ENCODE measurements at regions not wholly inside any gene's neighbourhood (a gene's known extent, or its start where the extent isn't known, plus 50 kb on each side); places are given as distances from the start of the nearest gene placed in this dataset.
"Not testable (repeated sequence)": the region's sequence is repeated elsewhere in the genome, so short reads cannot be mapped to it uniquely, and the experiment has no call there.

DNA sequence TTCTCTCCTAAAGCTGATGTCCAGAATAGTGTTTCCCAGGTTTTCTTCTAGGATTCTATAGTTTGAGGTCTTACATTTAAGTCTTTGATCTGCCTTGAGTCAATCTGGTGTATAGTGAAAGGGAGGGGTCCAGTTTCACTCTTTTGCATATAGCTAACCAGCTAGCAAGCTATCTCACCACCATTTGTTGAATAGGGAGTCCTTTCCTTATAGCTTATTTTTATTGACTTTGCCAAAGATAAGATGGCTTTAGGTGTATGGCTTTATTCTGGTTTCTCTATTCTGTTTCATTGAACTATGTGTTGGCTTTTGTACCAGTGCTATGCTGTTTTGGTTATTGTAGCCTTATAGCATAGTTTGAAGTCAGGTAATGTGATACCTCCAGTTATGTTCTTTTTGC is 1386.1 kb downstream of the SLITRK5 start:
- Mint-ChIP-seq H3K27me3 (no peaks in the 10 kb centered on the region), H3K27ac (no peak overlapping the region), H3K9me3 (peaks cover 8% of the 10 kb centered on the region), H3K4me3 (no peak overlapping the region), H3K36me3 (ENCODE audit: low read depth) (no peaks in the 10 kb centered on the region), H3K4me1 (no peaks in the 10 kb centered on the region)
- CTCF ChIA-PET, result no interaction called here
- POLR2A ChIA-PET, result no interaction called here
- no peak for DNase-seq

DNA sequence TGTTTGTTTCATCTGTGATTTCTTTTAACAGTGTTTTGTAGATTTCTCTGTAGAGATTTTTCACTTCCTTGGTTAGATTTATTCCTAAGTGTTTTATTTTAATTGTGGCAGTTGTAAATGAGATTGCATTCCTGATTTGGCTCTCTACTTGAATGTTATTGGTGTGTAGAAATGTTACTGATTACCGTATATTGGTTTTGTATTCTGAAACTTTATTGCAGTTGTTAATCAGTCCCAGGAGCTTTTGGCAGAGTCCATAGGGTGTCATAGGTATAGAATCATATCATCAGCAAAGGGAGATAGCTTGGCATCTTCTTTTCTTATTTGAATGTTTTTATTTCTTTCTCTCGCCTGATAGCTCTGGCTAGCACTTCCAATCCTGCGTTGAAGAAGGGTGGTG is 1386.7 kb downstream of the SLITRK5 start:
- DNase-seq, result no peak
- H3K27ac Mint-ChIP-seq, result no peak overlapping the region
- H3K27me3 Mint-ChIP-seq, result no peaks in the 10 kb centered on the region
- peaks cover 8% of the 10 kb centered on the region for H3K9me3 Mint-ChIP-seq
- ChIA-PET POLR2A (no interaction called here), CTCF (no interaction called here)
- H3K36me3 Mint-ChIP-seq (ENCODE audit: low read depth), result no peaks in the 10 kb centered on the region
- H3K4me3 Mint-ChIP-seq, result no peak overlapping the region
- no peaks in the 10 kb centered on the region for H3K4me1 Mint-ChIP-seq

DNA sequence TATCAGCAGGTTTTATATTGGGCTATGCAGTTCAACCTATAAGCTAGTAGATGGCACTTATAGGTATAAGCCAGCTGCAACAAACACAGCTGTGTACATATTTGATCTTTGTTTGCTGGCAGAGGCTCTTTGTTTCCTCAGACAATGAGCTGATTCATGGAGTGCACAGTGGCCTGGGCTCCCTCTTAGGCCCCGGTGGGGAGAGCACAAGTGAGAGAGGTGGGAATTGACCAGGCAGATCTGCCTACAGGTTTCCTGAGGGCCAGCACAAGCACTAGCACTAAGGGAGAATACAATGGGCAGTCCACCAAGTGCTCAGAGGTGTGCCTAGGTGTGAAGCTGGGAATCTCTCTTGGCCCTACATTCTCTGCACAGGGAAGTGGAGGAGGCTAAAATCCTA is 1390.7 kb downstream of the SLITRK5 start:
- Mint-ChIP-seq H3K36me3 (ENCODE audit: low read depth) (no peaks in the 10 kb centered on the region), H3K4me3 (no peak overlapping the region), H3K27ac (no peak overlapping the region), H3K27me3 (no peaks in the 10 kb centered on the region), H3K9me3 (no peaks in the 10 kb centered on the region), H3K4me1 (no peaks in the 10 kb centered on the region)
- CTCF ChIA-PET, result no interaction called here
- DNase-seq, result no peak
- POLR2A ChIA-PET, result no interaction called here

GRCh38 chr13:89066868-89067466 is 1395.8 kb downstream of the SLITRK5 start:
- Mint-ChIP-seq H3K27me3 (no peaks in the 10 kb centered on the region), H3K4me3 (no peak overlapping the region), H3K27ac (no peak overlapping the region), H3K4me1 (no peaks in the 10 kb centered on the region), H3K36me3 (ENCODE audit: low read depth) (no peaks in the 10 kb centered on the region), H3K9me3 (no peaks in the 10 kb centered on the region)
- DNase-seq, result no peak
- POLR2A ChIA-PET, result no interaction called here
- CTCF ChIA-PET, result no interaction called here

DNA sequence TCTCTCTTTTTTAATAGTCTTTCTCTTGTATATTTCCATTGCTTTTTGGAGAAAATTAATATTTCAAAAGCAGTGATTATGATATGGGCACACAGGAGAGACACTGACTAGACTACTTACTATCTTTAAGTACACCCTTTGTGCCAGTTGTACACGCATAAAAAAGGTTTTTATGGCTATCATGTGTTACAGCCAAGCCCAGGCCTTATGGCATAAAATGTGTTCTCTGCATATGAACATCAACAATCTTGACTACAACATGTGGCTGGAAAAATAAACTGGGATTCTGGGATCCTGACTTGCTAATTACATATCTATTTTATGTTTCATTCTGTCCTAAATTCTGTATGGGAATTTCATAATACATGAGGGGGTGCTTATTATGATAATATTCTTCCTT is 1401.8 kb downstream of the SLITRK5 start:
- H3K4me3 Mint-ChIP-seq, result no peak overlapping the region
- H3K4me1 Mint-ChIP-seq, result no peaks in the 10 kb centered on the region
- H3K9me3 Mint-ChIP-seq, result no peaks in the 10 kb centered on the region
- no peak for DNase-seq
- H3K27me3 Mint-ChIP-seq, result no peaks in the 10 kb centered on the region
- POLR2A ChIA-PET, result no interaction called here
- CTCF ChIA-PET, result no interaction called here
- H3K36me3 Mint-ChIP-seq (ENCODE audit: low read depth), result no peaks in the 10 kb centered on the region
- H3K27ac Mint-ChIP-seq, result no peak overlapping the region

DNA sequence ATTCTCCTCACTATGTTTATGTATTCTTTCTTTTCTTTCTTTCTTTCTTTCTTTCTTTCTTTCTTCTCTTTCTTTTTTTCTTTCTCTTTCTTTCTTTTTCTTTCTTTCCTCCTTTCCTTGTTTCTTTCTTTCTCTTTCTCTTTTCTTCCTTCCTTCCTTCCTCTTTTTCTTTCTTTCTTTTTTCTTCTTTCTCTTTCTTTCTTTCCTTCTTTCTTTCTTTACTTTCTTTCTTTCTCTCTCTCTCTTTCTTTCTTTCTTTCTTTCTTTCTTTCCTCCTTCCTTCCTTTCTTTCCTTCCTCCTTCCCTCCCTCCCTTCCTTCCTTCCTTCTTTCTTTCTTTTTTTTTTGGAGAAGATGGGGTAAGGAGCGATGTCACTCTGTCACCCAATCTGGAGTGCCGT is 1405.5 kb downstream of the SLITRK5 start:
- DNase-seq, result no peak
- H3K27me3 Mint-ChIP-seq, result no peaks in the 10 kb centered on the region
- no peak overlapping the region for H3K4me3 Mint-ChIP-seq
- CTCF ChIA-PET, result no interaction called here
- no peaks in the 10 kb centered on the region for H3K4me1 Mint-ChIP-seq
- POLR2A ChIA-PET, result no interaction called here
- no peak overlapping the region for H3K27ac Mint-ChIP-seq
- H3K36me3 Mint-ChIP-seq (ENCODE audit: low read depth), result no peaks in the 10 kb centered on the region
- H3K9me3 Mint-ChIP-seq, result no peaks in the 10 kb centered on the region

DNA sequence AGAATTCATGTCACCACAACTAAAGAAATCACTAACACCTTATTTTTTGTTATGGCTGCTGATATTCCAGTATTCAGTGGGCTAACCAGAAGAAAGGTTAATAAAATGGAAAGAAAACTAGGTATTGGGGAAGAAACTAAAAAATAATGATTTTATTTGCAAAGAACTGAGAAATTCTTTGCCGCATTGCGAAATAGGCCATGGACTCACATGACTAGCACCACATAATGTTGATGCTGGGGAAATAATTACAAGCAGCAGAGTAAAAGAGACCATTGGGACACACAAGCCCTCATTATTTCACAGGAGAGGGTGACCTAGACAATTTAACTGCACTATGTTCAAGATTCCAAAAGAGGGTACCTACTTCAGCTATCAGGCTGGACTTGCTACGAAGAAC is 1411.5 kb downstream of the SLITRK5 start:
- Mint-ChIP-seq H3K27me3 (no peaks in the 10 kb centered on the region), H3K4me3 (no peak overlapping the region), H3K27ac (no peak overlapping the region), H3K36me3 (ENCODE audit: low read depth) (no peaks in the 10 kb centered on the region), H3K9me3 (peaks cover 3% of the 10 kb centered on the region), H3K4me1 (no peaks in the 10 kb centered on the region)
- POLR2A ChIA-PET, result no interaction called here
- CTCF ChIA-PET, result no interaction called here
- DNase-seq, result no peak

- H3K4me3 Mint-ChIP-seq; H3K36me3 Mint-ChIP-seq (ENCODE audit: low read depth); H3K4me1 Mint-ChIP-seq; CTCF ChIA-PET; H3K27me3 Mint-ChIP-seq; H3K27ac Mint-ChIP-seq; H3K9me3 Mint-ChIP-seq; DNase-seq; POLR2A ChIA-PET: not testable (repeated sequence)
Measured at GRCh38 chr13:89088107-89088506, 1416.9 kb downstream of the SLITRK5 start.

DNA sequence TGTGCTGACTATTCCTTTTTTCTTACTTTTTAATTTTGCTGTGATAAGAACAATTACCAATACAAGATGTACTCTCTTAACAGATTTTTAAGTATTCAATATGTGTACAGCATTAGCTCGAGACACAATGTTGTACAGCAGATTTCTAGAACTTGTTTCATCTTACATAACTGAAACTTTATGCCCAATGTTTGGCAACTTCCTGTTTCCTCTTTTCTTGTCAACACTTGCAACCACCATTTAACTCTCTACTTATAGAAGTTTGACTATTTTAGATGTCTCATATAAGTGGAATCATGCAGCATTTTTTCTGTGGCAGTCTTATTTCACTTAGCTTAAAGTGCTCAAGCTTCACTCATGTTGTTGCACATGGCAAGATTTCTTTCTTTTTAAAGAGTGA is 1426.8 kb downstream of the SLITRK5 start:
- Mint-ChIP-seq H3K9me3 (peaks cover 2% of the 10 kb centered on the region), H3K4me3 (no peak overlapping the region), H3K27me3 (no peaks in the 10 kb centered on the region), H3K27ac (no peak overlapping the region), H3K4me1 (no peaks in the 10 kb centered on the region), H3K36me3 (ENCODE audit: low read depth) (no peaks in the 10 kb centered on the region)
- ChIA-PET CTCF (no interaction called here), POLR2A (no interaction called here)
- no peak for DNase-seq

- Mint-ChIP-seq H3K9me3 (peaks cover 10% of the 10 kb centered on the region), H3K4me1 (no peaks in the 10 kb centered on the region), H3K4me3 (no peak overlapping the region), H3K27me3 (no peaks in the 10 kb centered on the region), H3K27ac (no peak overlapping the region), H3K36me3 (ENCODE audit: low read depth) (no peaks in the 10 kb centered on the region)
- ChIA-PET CTCF (no interaction called here), POLR2A (no interaction called here)
- DNase-seq, result no peak
Measured at GRCh38 chr13:89113744-89114143, 1442.6 kb downstream of the SLITRK5 start.

DNA sequence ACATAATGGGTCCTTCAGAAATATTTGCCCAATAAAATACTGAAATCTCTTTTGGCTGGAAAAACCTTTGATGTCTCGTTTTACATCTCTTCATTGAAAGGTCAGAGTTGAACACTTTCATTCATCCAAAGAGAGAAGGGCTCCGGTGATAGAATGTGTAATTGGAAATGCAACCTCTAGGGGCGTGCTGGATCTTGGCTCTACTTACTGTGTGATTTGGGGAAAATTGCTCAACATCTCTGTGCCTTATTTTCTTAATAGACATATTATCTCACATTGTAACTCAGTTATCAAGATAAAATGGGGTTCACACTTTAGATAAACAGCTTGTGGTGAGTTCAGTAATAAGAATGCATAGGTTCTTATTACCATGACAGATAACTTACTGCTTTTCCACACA is 1444.1 kb downstream of the SLITRK5 start:
- Mint-ChIP-seq H3K9me3 (peaks cover 11% of the 10 kb centered on the region), H3K27me3 (no peaks in the 10 kb centered on the region), H3K27ac (no peak overlapping the region), H3K4me1 (no peaks in the 10 kb centered on the region), H3K4me3 (no peak overlapping the region), H3K36me3 (ENCODE audit: low read depth) (no peaks in the 10 kb centered on the region)
- POLR2A ChIA-PET, result no interaction called here
- no peak for DNase-seq
- CTCF ChIA-PET, result no interaction called here

DNA sequence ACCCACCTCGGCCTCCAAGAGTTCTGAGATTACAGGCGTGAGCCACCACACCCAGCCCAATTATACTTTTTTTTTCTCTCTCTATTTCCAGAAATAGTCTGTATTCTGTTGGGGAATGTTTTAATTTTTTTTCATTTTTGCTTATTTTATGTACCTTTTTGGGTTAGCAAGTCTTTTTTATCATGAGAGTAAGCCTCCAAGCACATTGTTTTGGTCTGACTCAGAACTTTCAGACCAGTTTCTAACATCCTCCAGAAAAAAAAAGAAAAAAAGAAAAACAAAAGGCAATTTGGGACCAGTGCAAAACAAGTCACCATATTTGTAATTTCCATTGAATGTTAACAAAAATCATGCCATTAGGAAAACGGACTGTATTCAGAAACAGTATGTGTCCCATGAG is 1465.5 kb downstream of the SLITRK5 start:
- no peaks in the 10 kb centered on the region for H3K4me1 Mint-ChIP-seq
- H3K27me3 Mint-ChIP-seq, result no peaks in the 10 kb centered on the region

GRCh38 chr13:89150362-89150761 is 1479.2 kb downstream of the SLITRK5 start:
- no peaks in the 10 kb centered on the region for H3K4me1 Mint-ChIP-seq
- no peaks in the 10 kb centered on the region for H3K36me3 Mint-ChIP-seq (ENCODE audit: low read depth)
- H3K9me3 Mint-ChIP-seq, result peaks cover 4% of the 10 kb centered on the region
- no peak overlapping the region for H3K27ac Mint-ChIP-seq
- H3K27me3 Mint-ChIP-seq, result no peaks in the 10 kb centered on the region
- POLR2A ChIA-PET, result no interaction called here
- CTCF ChIA-PET, result no interaction called here
- no peak for DNase-seq
- no peak overlapping the region for H3K4me3 Mint-ChIP-seq

More for the DNA sequence above, 1465.5 kb downstream of the SLITRK5 start:
- no peak for DNase-seq
- Mint-ChIP-seq H3K36me3 (ENCODE audit: low read depth) (no peaks in the 10 kb centered on the region), H3K27ac (no peak overlapping the region), H3K4me3 (no peak overlapping the region), H3K9me3 (peaks cover 3% of the 10 kb centered on the region)
- POLR2A ChIA-PET, result no interaction called here
- CTCF ChIA-PET, result no interaction called here

DNA sequence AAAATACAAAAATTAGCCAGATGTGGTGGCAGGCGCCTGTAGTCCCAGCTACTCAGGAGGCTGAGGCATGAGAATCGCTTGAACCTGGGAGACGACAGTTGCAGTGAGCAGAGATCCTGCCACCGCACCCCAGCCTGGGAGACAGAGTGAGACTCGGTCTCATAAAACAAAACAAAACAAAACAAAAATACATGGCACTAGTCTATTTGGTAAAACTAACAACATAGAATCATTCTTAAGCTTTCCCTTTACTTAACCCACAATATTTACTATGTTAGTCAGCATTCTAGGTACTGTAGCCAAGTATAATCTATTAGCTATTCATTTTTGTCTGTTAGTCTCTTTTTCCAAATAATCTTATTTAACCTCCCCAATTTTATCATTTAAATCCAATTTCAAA is 1482.8 kb downstream of the SLITRK5 start:
- ChIA-PET POLR2A (no interaction called here), CTCF (no interaction called here)
- H3K4me3 Mint-ChIP-seq, result no peak overlapping the region

GRCh38 chr13:89163096-89163495 is 1491.9 kb downstream of the SLITRK5 start:
- ChIA-PET CTCF (no interaction called here), POLR2A (no interaction called here)
- H3K9me3 Mint-ChIP-seq, result peaks cover 7% of the 10 kb centered on the region
- DNase-seq, result no peak
- no peak overlapping the region for H3K4me3 Mint-ChIP-seq
- H3K36me3 Mint-ChIP-seq (ENCODE audit: low read depth), result no peaks in the 10 kb centered on the region
- H3K4me1 Mint-ChIP-seq, result no peaks in the 10 kb centered on the region
- H3K27me3 Mint-ChIP-seq, result no peaks in the 10 kb centered on the region
- no peak overlapping the region for H3K27ac Mint-ChIP-seq

More for the DNA sequence above, 1482.8 kb downstream of the SLITRK5 start:
- DNase-seq, result no peak
- Mint-ChIP-seq H3K27ac (no peak overlapping the region), H3K4me1 (no peaks in the 10 kb centered on the region), H3K36me3 (ENCODE audit: low read depth) (no peaks in the 10 kb centered on the region), H3K9me3 (peaks cover 2% of the 10 kb centered on the region), H3K27me3 (no peaks in the 10 kb centered on the region)

Data from activated CD4-positive, alpha-beta memory T cell treated with anti-CD3 and anti-CD28 coated beads, Interleukin-2, amount 10 ng/mL, durations not matched to agents 7 days and 5 days (primary cell).